ENCODE measurements at regions not wholly inside any gene's neighbourhood (a gene's known extent, or its start where the extent isn't known, plus 50 kb on each side); places are given as distances from the start of the nearest gene placed in this dataset.

DNA sequence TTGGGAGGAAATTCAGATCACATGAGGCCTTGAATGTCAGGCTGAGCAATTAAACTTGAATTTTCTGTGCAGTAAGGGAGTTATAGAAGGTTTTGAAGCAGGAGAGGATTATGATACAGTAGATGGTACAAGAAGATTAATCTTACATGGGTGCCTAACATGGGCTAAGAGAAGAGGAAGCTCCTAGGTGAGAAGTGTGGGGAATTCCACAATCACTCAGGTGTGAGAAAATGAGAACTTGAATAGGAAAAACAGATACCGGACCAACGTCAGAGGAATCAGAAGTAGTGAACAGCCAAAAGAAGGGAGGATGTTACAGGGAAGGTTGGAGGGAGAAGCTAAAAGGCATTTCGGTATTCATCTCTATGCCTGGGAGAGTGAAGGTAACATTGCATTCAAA, 250.7 kb upstream of the SLC35B3 start:
- TF ChIP-seq EP300 (IDR thresholded peaks at IDR 0.05; ENCODE audit: borderline replicate concordance), result no peak
- TF ChIP-seq, protein P1, sequence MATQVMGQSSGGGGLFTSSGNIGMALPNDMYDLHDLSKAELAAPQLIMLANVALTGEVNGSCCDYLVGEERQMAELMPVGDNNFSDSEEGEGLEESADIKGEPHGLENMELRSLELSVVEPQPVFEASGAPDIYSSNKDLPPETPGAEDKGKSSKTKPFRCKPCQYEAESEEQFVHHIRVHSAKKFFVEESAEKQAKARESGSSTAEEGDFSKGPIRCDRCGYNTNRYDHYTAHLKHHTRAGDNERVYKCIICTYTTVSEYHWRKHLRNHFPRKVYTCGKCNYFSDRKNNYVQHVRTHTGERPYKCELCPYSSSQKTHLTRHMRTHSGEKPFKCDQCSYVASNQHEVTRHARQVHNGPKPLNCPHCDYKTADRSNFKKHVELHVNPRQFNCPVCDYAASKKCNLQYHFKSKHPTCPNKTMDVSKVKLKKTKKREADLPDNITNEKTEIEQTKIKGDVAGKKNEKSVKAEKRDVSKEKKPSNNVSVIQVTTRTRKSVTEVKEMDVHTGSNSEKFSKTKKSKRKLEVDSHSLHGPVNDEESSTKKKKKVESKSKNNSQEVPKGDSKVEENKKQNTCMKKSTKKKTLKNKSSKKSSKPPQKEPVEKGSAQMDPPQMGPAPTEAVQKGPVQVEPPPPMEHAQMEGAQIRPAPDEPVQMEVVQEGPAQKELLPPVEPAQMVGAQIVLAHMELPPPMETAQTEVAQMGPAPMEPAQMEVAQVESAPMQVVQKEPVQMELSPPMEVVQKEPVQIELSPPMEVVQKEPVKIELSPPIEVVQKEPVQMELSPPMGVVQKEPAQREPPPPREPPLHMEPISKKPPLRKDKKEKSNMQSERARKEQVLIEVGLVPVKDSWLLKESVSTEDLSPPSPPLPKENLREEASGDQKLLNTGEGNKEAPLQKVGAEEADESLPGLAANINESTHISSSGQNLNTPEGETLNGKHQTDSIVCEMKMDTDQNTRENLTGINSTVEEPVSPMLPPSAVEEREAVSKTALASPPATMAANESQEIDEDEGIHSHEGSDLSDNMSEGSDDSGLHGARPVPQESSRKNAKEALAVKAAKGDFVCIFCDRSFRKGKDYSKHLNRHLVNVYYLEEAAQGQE (IDR thresholded peaks at IDR 0.05; ENCODE audit: low read depth), result no peak
- TF ChIP-seq NFIC (IDR thresholded peaks at IDR 0.05), result no peak
- no peak for TF ChIP-seq CEBPB (IDR thresholded peaks at IDR 0.05)
- TF ChIP-seq, protein P2, sequence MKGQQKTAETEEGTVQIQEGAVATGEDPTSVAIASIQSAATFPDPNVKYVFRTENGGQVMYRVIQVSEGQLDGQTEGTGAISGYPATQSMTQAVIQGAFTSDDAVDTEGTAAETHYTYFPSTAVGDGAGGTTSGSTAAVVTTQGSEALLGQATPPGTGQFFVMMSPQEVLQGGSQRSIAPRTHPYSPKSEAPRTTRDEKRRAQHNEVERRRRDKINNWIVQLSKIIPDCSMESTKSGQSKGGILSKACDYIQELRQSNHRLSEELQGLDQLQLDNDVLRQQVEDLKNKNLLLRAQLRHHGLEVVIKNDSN (IDR thresholded peaks at IDR 0.05), result no peak
- no peak for TF ChIP-seq TEAD4 (IDR thresholded peaks at IDR 0.05)
- TF ChIP-seq YY1 (IDR thresholded peaks at IDR 0.05; ENCODE audit: low read depth), result no peak
- no peak for TF ChIP-seq CREB1 (IDR thresholded peaks at IDR 0.05; ENCODE audit: low read depth)
- no peak for TF ChIP-seq TCF12 (IDR thresholded peaks at IDR 0.05; ENCODE audit: low read depth)
- no peak for TF ChIP-seq EGR1 (IDR thresholded peaks at IDR 0.05)
- TF ChIP-seq FOXM1 (IDR thresholded peaks at IDR 0.05; ENCODE audit: borderline replicate concordance, low read depth), result no peak
- no peak for TF ChIP-seq RAD21 (IDR thresholded peaks at IDR 0.05; ENCODE audit: low read depth)
- TF ChIP-seq TAF1 (IDR thresholded peaks at IDR 0.05; ENCODE audit: low read depth), result no peak
- TF ChIP-seq ZBTB7A (IDR thresholded peaks at IDR 0.05; ENCODE audit: low read depth), result no peak
- TF ChIP-seq, protein P3, sequence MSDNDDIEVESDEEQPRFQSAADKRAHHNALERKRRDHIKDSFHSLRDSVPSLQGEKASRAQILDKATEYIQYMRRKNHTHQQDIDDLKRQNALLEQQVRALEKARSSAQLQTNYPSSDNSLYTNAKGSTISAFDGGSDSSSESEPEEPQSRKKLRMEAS (IDR thresholded peaks at IDR 0.05), result no peak

DNA sequence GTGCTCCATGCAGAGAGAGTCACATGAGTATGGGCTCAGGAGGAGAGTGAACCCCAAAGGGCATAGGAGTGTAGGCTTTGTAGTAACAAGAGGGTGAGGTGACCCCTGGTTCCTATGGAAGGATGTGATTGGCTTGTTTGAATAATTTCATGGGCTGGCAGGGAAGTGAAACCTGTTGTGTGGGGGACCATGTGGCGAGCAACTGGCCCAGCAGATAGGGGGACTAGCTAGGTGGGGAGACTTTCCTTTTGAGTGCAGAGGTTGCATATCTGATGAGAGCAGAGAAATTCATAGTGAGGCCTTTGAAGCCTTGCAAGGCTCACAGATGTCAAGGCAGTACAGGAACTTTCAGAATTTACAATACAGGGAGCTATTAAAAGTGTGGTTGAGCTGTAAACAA, 247.9 kb upstream of the SLC35B3 start:
- no peak for TF ChIP-seq ZBTB7A (IDR thresholded peaks at IDR 0.05; ENCODE audit: low read depth)
- no peak for TF ChIP-seq EGR1 (IDR thresholded peaks at IDR 0.05)
- TF ChIP-seq NFIC (IDR thresholded peaks at IDR 0.05), result no peak
- no peak for TF ChIP-seq CREB1 (IDR thresholded peaks at IDR 0.05; ENCODE audit: low read depth)
- TF ChIP-seq, protein P2 (IDR thresholded peaks at IDR 0.05), result no peak
- TF ChIP-seq TAF1 (IDR thresholded peaks at IDR 0.05; ENCODE audit: low read depth), result no peak
- TF ChIP-seq, protein P3 (IDR thresholded peaks at IDR 0.05), result no peak
- no peak for TF ChIP-seq CEBPB (IDR thresholded peaks at IDR 0.05)
- no peak for TF ChIP-seq TEAD4 (IDR thresholded peaks at IDR 0.05)
- no peak for TF ChIP-seq RAD21 (IDR thresholded peaks at IDR 0.05; ENCODE audit: low read depth)
- TF ChIP-seq YY1 (IDR thresholded peaks at IDR 0.05; ENCODE audit: low read depth), result no peak
- TF ChIP-seq EP300 (IDR thresholded peaks at IDR 0.05; ENCODE audit: borderline replicate concordance), result no peak
- TF ChIP-seq, protein P1 (IDR thresholded peaks at IDR 0.05; ENCODE audit: low read depth), result no peak
- no peak for TF ChIP-seq FOXM1 (IDR thresholded peaks at IDR 0.05; ENCODE audit: borderline replicate concordance, low read depth)
- TF ChIP-seq TCF12 (IDR thresholded peaks at IDR 0.05; ENCODE audit: low read depth), result no peak

DNA sequence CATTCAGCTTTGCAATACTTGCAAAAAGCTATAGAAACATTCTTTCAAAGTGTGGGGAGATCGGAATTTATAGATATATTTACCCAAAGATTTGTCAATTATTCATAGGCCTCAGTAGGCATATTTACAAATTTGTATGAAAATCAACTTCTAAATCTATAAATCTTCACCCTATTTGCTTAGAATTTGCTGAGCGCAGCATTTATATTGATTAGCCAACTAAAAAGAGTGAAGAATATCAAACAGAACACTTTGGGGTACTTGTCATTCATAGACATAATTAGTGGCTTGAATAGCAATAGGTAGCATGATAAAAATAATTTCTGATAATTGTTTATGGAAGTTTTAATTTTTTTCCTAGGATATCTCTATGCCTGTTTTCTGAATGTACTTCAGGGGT, 244.5 kb upstream of the SLC35B3 start:
- no peak for TF ChIP-seq TEAD4 (IDR thresholded peaks at IDR 0.05)
- TF ChIP-seq CEBPB (IDR thresholded peaks at IDR 0.05), result no peak

DNA sequence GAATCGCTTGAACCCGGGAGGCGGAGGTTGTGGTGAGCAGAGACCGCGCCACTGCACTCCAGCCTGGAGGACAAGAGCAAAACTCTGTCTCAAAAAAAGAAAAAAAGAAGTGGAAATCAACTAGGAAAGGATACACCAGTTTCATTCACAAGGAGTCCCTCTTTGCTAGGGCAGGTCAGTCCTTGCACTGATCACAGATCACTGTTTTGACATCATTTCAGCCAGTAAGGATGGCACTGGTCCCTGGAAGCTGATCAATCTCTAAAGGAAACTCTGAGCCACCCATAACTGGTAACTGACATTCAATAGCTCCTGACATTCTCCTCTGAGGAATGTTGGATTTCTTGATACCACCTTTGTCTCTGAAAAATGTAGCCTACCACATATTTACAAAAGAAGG, 243.1 kb upstream of the SLC35B3 start:
- TF ChIP-seq CEBPB (IDR thresholded peaks at IDR 0.05), result no peak
- TF ChIP-seq ZBTB7A (IDR thresholded peaks at IDR 0.05; ENCODE audit: low read depth), result no peak
- TF ChIP-seq, protein P3 (IDR thresholded peaks at IDR 0.05), result no peak
- TF ChIP-seq FOXM1 (IDR thresholded peaks at IDR 0.05; ENCODE audit: borderline replicate concordance, low read depth), result no peak
- TF ChIP-seq NFIC (IDR thresholded peaks at IDR 0.05), result no peak
- TF ChIP-seq, protein P1 (IDR thresholded peaks at IDR 0.05; ENCODE audit: low read depth), result no peak
- no peak for TF ChIP-seq YY1 (IDR thresholded peaks at IDR 0.05; ENCODE audit: low read depth)
- no peak for TF ChIP-seq TAF1 (IDR thresholded peaks at IDR 0.05; ENCODE audit: low read depth)
- no peak for TF ChIP-seq EGR1 (IDR thresholded peaks at IDR 0.05)
- TF ChIP-seq CREB1 (IDR thresholded peaks at IDR 0.05; ENCODE audit: low read depth), result no peak
- TF ChIP-seq TEAD4 (IDR thresholded peaks at IDR 0.05), result no peak
- TF ChIP-seq EP300 (IDR thresholded peaks at IDR 0.05; ENCODE audit: borderline replicate concordance), result no peak
- TF ChIP-seq TCF12 (IDR thresholded peaks at IDR 0.05; ENCODE audit: low read depth), result no peak
- TF ChIP-seq RAD21 (IDR thresholded peaks at IDR 0.05; ENCODE audit: low read depth), result no peak
- TF ChIP-seq, protein P2 (IDR thresholded peaks at IDR 0.05), result no peak

Measured in Ishikawa (cell line).